ENCODE measurements at regions not wholly inside any gene's neighbourhood (a gene's known extent, or its start where the extent isn't known, plus 50 kb on each side); places are given as distances from the start of the nearest gene placed in this dataset.
A peak's percentile ranks its signal among the peaks of the same experiment; 100 is the strongest.
"Not testable (repeated sequence)": the region's sequence is repeated elsewhere in the genome, so short reads cannot be mapped to it uniquely, and the experiment has no call there.

- Histone ChIP-seq H3K36me3 (replicated peaks in 1 of 2; ENCODE audit: control insufficient read depth in 1 of 2, insufficient read depth in 2 of 2, low read length in 1 of 2) (no peaks in the 10 kb centered on the region), H3K4me3 (ENCODE audit: low read depth in 2 of 2, low read length in 1 of 2) (no peak overlapping the region), H4K20me1 (ENCODE audit: insufficient read depth) (no peaks in the 10 kb centered on the region), H3F3A (replicated peaks; ENCODE audit: insufficient read depth) (no peaks in the 10 kb centered on the region), H3K4me1 (ENCODE audit: control insufficient read depth in 1 of 2, insufficient read depth in 2 of 2, low read depth in 1 of 2, low read length in 1 of 2) (peaks cover 0 to 12% of the 10 kb centered on the region in 2 experiments; a peak in 2 of 4 replicates), H2AFZ (ENCODE audit: low read depth) (no peak overlapping the region), H3K4me2 (no peak overlapping the region), H3K9ac (no peak overlapping the region), H3K27ac (ENCODE audit: low read depth in 2 of 2, low read length in 1 of 2) (peak overlapping the region in 1 of 2 experiments; percentile 88; a peak in 2 of 4 replicates), H3K27me3 (ENCODE audit: insufficient read depth) (no peaks in the 10 kb centered on the region), H3K79me2 (ENCODE audit: insufficient read depth) (no peaks in the 10 kb centered on the region), H3K9me2 (no peaks in the 10 kb centered on the region), H3K9me3 (no peaks in the 10 kb centered on the region)
- CTCF ChIA-PET = no interaction called here
- WGBS (ENCODE audit: low lambda C conversion rate) = 49% methylated on average over 4 of the region's 4 CpGs
- TF ChIP-seq RFX5 (IDR thresholded peaks at IDR 0.05; ENCODE audit: low read length) (no peak), IRF3 (IDR thresholded peaks at IDR 0.05; ENCODE audit: low read depth, low read length) (no peak), EP300 (IDR thresholded peaks at IDR 0.05; ENCODE audit: borderline replicate concordance in 1 of 2, low read depth in 1 of 2, low read length in 1 of 2) (no peak; a peak in 1 of 4 replicates), GATA2 (CRISPR knock-in tag; IDR thresholded peaks at IDR 0.05) (peak; percentile 68; the same call in 1 of the 2 replicates)
- no peak for DNase-seq
- POLR2A ChIA-PET = no interaction called here
These were observed 1227.5 kb downstream of the FOXD4L5 start for GRCh38 chr9:64057553-64057952.

GRCh38 chr9:64028925-64029324 is 1256.1 kb downstream of the FOXD4L5 start:
- H2AFZ ChIP-seq (ENCODE audit: low read depth); H3K9ac ChIP-seq; H3K9me2 ChIP-seq; H3K79me2 ChIP-seq (ENCODE audit: insufficient read depth); H4K20me1 ChIP-seq (ENCODE audit: insufficient read depth); H3K9me3 ChIP-seq; POLR2A ChIA-PET; H3K27me3 ChIP-seq (ENCODE audit: insufficient read depth); H3K4me3 ChIP-seq (ENCODE audit: low read depth in 2 of 2, low read length in 1 of 2); H3K4me1 ChIP-seq (ENCODE audit: control insufficient read depth in 1 of 2, insufficient read depth in 2 of 2, low read depth in 1 of 2, low read length in 1 of 2); H3K27ac ChIP-seq (ENCODE audit: low read depth in 2 of 2, low read length in 1 of 2); H3K36me3 ChIP-seq (replicated peaks in 1 of 2; ENCODE audit: control insufficient read depth in 1 of 2, insufficient read depth in 2 of 2, low read length in 1 of 2); DNase-seq; CTCF ChIA-PET; H3F3A ChIP-seq (replicated peaks; ENCODE audit: insufficient read depth); H3K4me2 ChIP-seq: not testable (repeated sequence)
- WGBS (ENCODE audit: low lambda C conversion rate) = 73% methylated on average over 4 of the region's 4 CpGs

- H3K4me1 ChIP-seq (ENCODE audit: control insufficient read depth in 1 of 2, insufficient read depth in 2 of 2, low read depth in 1 of 2, low read length in 1 of 2); H2AFZ ChIP-seq (ENCODE audit: low read depth); H3K27ac ChIP-seq (ENCODE audit: low read depth in 2 of 2, low read length in 1 of 2); H3K4me2 ChIP-seq; H3F3A ChIP-seq (replicated peaks; ENCODE audit: insufficient read depth); H4K20me1 ChIP-seq (ENCODE audit: insufficient read depth); POLR2A ChIA-PET; H3K4me3 ChIP-seq (ENCODE audit: low read depth in 2 of 2, low read length in 1 of 2); H3K9ac ChIP-seq; H3K79me2 ChIP-seq (ENCODE audit: insufficient read depth); DNase-seq; H3K9me3 ChIP-seq; H3K36me3 ChIP-seq (replicated peaks in 1 of 2; ENCODE audit: control insufficient read depth in 1 of 2, insufficient read depth in 2 of 2, low read length in 1 of 2); H3K27me3 ChIP-seq (ENCODE audit: insufficient read depth); H3K9me2 ChIP-seq; CTCF ChIA-PET: not testable (repeated sequence)
- WGBS (ENCODE audit: low lambda C conversion rate) = 83% methylated on average over 6 of the region's 46 CpGs
These were observed 1264.1 kb downstream of the FOXD4L5 start for GRCh38 chr9:64020696-64021491.

GRCh38 chr9:64017666-64018065 is 1267.3 kb downstream of the FOXD4L5 start:
- peak overlapping the region; percentile 88 for H3K4me2 ChIP-seq
- WGBS (ENCODE audit: low lambda C conversion rate) = 36% methylated on average over 2 of the region's 2 CpGs

More at GRCh38 chr9:64017666-64018065, 1267.3 kb downstream of the FOXD4L5 start:
- H3K27me3 ChIP-seq (ENCODE audit: insufficient read depth); DNase-seq; H3F3A ChIP-seq (replicated peaks; ENCODE audit: insufficient read depth); H4K20me1 ChIP-seq (ENCODE audit: insufficient read depth); H3K79me2 ChIP-seq (ENCODE audit: insufficient read depth); H3K27ac ChIP-seq (ENCODE audit: low read depth in 2 of 2, low read length in 1 of 2); H3K9me3 ChIP-seq; H3K9me2 ChIP-seq; H3K36me3 ChIP-seq (replicated peaks in 1 of 2; ENCODE audit: control insufficient read depth in 1 of 2, insufficient read depth in 2 of 2, low read length in 1 of 2); H3K4me1 ChIP-seq (ENCODE audit: control insufficient read depth in 1 of 2, insufficient read depth in 2 of 2, low read depth in 1 of 2, low read length in 1 of 2); H2AFZ ChIP-seq (ENCODE audit: low read depth); CTCF ChIA-PET; POLR2A ChIA-PET: not testable (repeated sequence)
- peak overlapping the region; percentile 81 for H3K9ac ChIP-seq
- H3K4me3 ChIP-seq (ENCODE audit: low read depth in 2 of 2, low read length in 1 of 2) = peak overlapping the region; percentile 70 to 98; a peak in 3 of 4 replicates

Measured in SK-N-SH (cell line).